Osteoblast (primary cell): ENCODE measurements at regions not wholly inside any gene's neighbourhood (a gene's known extent, or its start where the extent isn't known, plus 50 kb on each side); places are given as distances from the start of the nearest gene placed in this dataset.

Source experiments
- DNase-seq: peaks from one replicate; pipeline ENCODE4 v3.0.0; 2011; ENCODE audit warnings: low spot score, mixed read lengths; ENCODE audit not compliant: insufficient read length; ENCODE audit errors: missing footprints
- H2AFZ ChIP-seq: 2 replicates; pipeline ENCODE4 v1.6.0; 2011; ENCODE audit warnings: mild to moderate bottlenecking, low read length
- H3K27ac ChIP-seq: 2 replicates; pipeline ENCODE4 v1.5.1; 2011; ENCODE audit warnings: mild to moderate bottlenecking, low read depth, low read length, moderate library complexity
- H3K27me3 ChIP-seq: 2 replicates; pipeline ENCODE4 v1.6.0; 2012; ENCODE audit warnings: mild to moderate bottlenecking, control low read depth, inconsistent platforms, low read length, moderate library complexity; ENCODE audit not compliant: insufficient read depth
- H3K36me3 ChIP-seq: 2 replicates; pipeline ENCODE4 v1.5.1; 2011; ENCODE audit warnings: mild to moderate bottlenecking, low read length, control low read depth, moderate library complexity; ENCODE audit not compliant: insufficient read depth
- H3K4me1 ChIP-seq: 2 replicates; pipeline ENCODE4 v1.5.1; 2011; ENCODE audit warnings: mild to moderate bottlenecking, low read length, control low read depth, moderate library complexity; ENCODE audit not compliant: insufficient read depth
- H3K4me2 ChIP-seq: 2 replicates; pipeline ENCODE4 v1.6.0; 2011; ENCODE audit warnings: mild to moderate bottlenecking, low read length; ENCODE audit not compliant: insufficient read depth
- H3K4me3 ChIP-seq: fragments of 200-600 bp; sonication (generic); 3 replicates; pipeline ENCODE4 v1.5.1; 2012; ENCODE audit warnings: mild to moderate bottlenecking, low read length, inconsistent platforms; ENCODE audit not compliant: insufficient read depth
- H3K79me2 ChIP-seq: 2 replicates; pipeline ENCODE4 v1.6.0; 2012; ENCODE audit warnings: mild to moderate bottlenecking, low read length, control low read depth, inconsistent platforms; ENCODE audit not compliant: insufficient read depth
- H3K9me3 ChIP-seq: 2 replicates; pipeline ENCODE4 v1.5.1; 2011; ENCODE audit warnings: low read depth, low read length, control low read depth
- H4K20me1 ChIP-seq: 2 replicates; pipeline ENCODE4 v1.6.0; 2012; ENCODE audit warnings: mild to moderate bottlenecking, low read length, control low read depth; ENCODE audit not compliant: insufficient read depth
- TF ChIP-seq, protein P1 (sequence below): IDR thresholded peaks from 2 replicates; pipeline ENCODE4 v1.5.1; 2011; ENCODE audit warnings: mild to moderate bottlenecking, low read depth, low read length, moderate library complexity; ENCODE audit errors: extremely low read depth

- no peak for DNase-seq
- Histone ChIP-seq H4K20me1 (no peaks in the 10 kb centered on the region), H3K9me3 (no peaks in the 10 kb centered on the region), H3K36me3 (no peaks in the 10 kb centered on the region), H3K79me2 (no peaks in the 10 kb centered on the region), H2AFZ (no peak overlapping the region), H3K4me2 (no peak overlapping the region), H3K4me1 (peaks cover 4% of the 10 kb centered on the region), H3K27me3 (no peaks in the 10 kb centered on the region), H3K27ac (no peak overlapping the region), H3K4me3 (no peak overlapping the region)
- TF ChIP-seq, protein P1, sequence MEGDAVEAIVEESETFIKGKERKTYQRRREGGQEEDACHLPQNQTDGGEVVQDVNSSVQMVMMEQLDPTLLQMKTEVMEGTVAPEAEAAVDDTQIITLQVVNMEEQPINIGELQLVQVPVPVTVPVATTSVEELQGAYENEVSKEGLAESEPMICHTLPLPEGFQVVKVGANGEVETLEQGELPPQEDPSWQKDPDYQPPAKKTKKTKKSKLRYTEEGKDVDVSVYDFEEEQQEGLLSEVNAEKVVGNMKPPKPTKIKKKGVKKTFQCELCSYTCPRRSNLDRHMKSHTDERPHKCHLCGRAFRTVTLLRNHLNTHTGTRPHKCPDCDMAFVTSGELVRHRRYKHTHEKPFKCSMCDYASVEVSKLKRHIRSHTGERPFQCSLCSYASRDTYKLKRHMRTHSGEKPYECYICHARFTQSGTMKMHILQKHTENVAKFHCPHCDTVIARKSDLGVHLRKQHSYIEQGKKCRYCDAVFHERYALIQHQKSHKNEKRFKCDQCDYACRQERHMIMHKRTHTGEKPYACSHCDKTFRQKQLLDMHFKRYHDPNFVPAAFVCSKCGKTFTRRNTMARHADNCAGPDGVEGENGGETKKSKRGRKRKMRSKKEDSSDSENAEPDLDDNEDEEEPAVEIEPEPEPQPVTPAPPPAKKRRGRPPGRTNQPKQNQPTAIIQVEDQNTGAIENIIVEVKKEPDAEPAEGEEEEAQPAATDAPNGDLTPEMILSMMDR, result no peak
These were observed 175.6 kb upstream of the PHF14 start for GRCh38 chr7:10798044-10798443.

DNA sequence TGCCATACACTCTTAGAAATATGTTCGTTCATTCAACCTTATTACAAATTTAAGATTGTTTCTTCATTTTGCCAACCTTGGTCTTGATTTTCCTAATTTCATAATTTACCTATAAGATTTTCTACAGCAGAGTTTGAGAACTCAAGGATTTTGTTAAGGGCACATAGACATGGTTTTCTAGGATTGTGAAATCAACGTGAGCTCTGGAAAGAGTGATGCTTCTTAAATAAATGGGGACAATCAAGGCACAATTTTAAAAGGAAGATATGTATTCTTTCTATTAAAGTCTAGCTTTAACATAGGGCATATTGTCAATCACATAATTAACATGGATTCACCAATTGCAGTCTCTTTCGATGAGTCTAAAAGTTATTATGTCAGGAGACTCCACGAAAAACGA is 174.2 kb upstream of the PHF14 start:
- no peak for DNase-seq
- H3K4me2 ChIP-seq, result no peak overlapping the region
- H4K20me1 ChIP-seq, result no peaks in the 10 kb centered on the region
- peaks cover 5% of the 10 kb centered on the region for H3K4me1 ChIP-seq
- TF ChIP-seq, protein P1, result no peak
- H3K27me3 ChIP-seq, result no peaks in the 10 kb centered on the region
- no peak overlapping the region for H3K4me3 ChIP-seq
- no peak overlapping the region for H2AFZ ChIP-seq
- no peaks in the 10 kb centered on the region for H3K9me3 ChIP-seq
- no peak overlapping the region for H3K27ac ChIP-seq
- H3K36me3 ChIP-seq, result no peaks in the 10 kb centered on the region
- no peaks in the 10 kb centered on the region for H3K79me2 ChIP-seq

GRCh38 chr7:10802011-10802410 is 171.7 kb upstream of the PHF14 start:
- Histone ChIP-seq H3K4me3 (no peak overlapping the region), H3K4me1 (peaks cover 5% of the 10 kb centered on the region), H3K4me2 (no peak overlapping the region), H3K9me3 (no peaks in the 10 kb centered on the region), H3K27me3 (no peaks in the 10 kb centered on the region), H2AFZ (peak overlapping the region; percentile 66), H3K27ac (peak overlapping the region; percentile 75), H4K20me1 (no peaks in the 10 kb centered on the region), H3K79me2 (no peaks in the 10 kb centered on the region), H3K36me3 (no peaks in the 10 kb centered on the region)
- DNase-seq, result no peak
- TF ChIP-seq, protein P1, result no peak

DNA sequence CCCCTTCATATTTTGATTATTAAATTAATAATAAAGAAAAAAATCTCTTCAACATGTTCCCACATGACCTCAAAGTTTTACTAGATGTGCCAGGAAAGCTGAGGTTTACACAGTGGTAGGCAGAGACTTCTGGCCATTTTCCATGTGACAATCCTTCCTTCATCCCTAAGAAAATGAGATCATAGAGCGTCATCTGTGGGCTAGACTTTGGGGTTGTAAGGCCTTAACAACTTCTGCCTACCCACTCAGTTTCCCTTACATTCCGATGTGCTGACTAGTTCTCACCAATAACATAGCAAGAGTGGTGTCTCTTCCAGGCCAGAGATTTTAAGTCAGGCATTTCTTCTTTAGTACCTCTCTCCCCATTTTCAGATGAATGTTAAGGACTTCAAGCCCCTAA is 171.1 kb upstream of the PHF14 start:
- Histone ChIP-seq H3K27me3 (no peaks in the 10 kb centered on the region), H3K27ac (peak overlapping the region; percentile 75), H3K4me2 (peak overlapping the region; percentile 29), H3K79me2 (no peaks in the 10 kb centered on the region), H3K4me3 (no peak overlapping the region), H3K4me1 (peaks cover 5% of the 10 kb centered on the region), H4K20me1 (no peaks in the 10 kb centered on the region), H3K9me3 (no peaks in the 10 kb centered on the region), H3K36me3 (no peaks in the 10 kb centered on the region), H2AFZ (peak overlapping the region; percentile 75)
- TF ChIP-seq, protein P1, result no peak
- peak; percentile 37 for DNase-seq
